Fibroblast of gingiva (primary cell): ENCODE measurements at regions not wholly inside any gene's neighbourhood (a gene's known extent, or its start where the extent isn't known, plus 50 kb on each side); places are given as distances from the start of the nearest gene placed in this dataset.

Experiments
- DNase-seq: peaks from one replicate; pipeline ENCODE4 v3.0.0-alpha.2; 2011; ENCODE audit warnings: low read depth

GRCh38 chr9:13648068-13648467, 368.6 kb upstream of the MPDZ start:
- no peak for DNase-seq

- DNase-seq, result no peak
Measured at GRCh38 chr9:13646500-13647021, 367.1 kb upstream of the MPDZ start.

- no peak for DNase-seq
Measured at GRCh38 chr9:13645557-13645956, 366.1 kb upstream of the MPDZ start.

GRCh38 chr9:13644675-13645074, 365.2 kb upstream of the MPDZ start:
- no peak for DNase-seq

GRCh38 chr9:13642646-13643045, 363.2 kb upstream of the MPDZ start:
- no peak for DNase-seq

GRCh38 chr9:13629067-13629466, 349.6 kb upstream of the MPDZ start:
- no peak for DNase-seq

- DNase-seq, result no peak
Measured at GRCh38 chr9:13628526-13628925, 349.0 kb upstream of the MPDZ start.

GRCh38 chr9:13627502-13627901, 348.0 kb upstream of the MPDZ start:
- no peak for DNase-seq

- DNase-seq, result no peak
Measured at GRCh38 chr9:13627071-13627470, 347.6 kb upstream of the MPDZ start.

- DNase-seq, result no peak
Measured at GRCh38 chr9:13626601-13627000, 347.1 kb upstream of the MPDZ start.

GRCh38 chr9:13621872-13622564, 342.5 kb upstream of the MPDZ start:
- DNase-seq, result no peak

GRCh38 chr9:13616491-13617035, 337.1 kb upstream of the MPDZ start:
- DNase-seq, result no peak

GRCh38 chr9:13615660-13616490, 336.4 kb upstream of the MPDZ start:
- DNase-seq, result peak; percentile 15

GRCh38 chr9:13614060-13614459, 334.6 kb upstream of the MPDZ start:
- no peak for DNase-seq

GRCh38 chr9:13613296-13613695, 333.8 kb upstream of the MPDZ start:
- no peak for DNase-seq

GRCh38 chr9:13608451-13608850, 329.0 kb upstream of the MPDZ start:
- DNase-seq, result no peak

GRCh38 chr9:13607481-13608441, 328.3 kb upstream of the MPDZ start:
- DNase-seq, result no peak

- no peak for DNase-seq
Measured at GRCh38 chr9:13606586-13606985, 327.1 kb upstream of the MPDZ start.

GRCh38 chr9:13603921-13604320, 324.4 kb upstream of the MPDZ start:
- no peak for DNase-seq

- no peak for DNase-seq
Measured at GRCh38 chr9:13598738-13599137, 319.2 kb upstream of the MPDZ start.

GRCh38 chr9:13597427-13597826, 317.9 kb upstream of the MPDZ start:
- DNase-seq, result no peak

- DNase-seq, result no peak
Measured at GRCh38 chr9:13597004-13597403, 317.5 kb upstream of the MPDZ start.
